ENCODE measurements at regions not wholly inside any gene's neighbourhood (a gene's known extent, or its start where the extent isn't known, plus 50 kb on each side); places are given as distances from the start of the nearest gene placed in this dataset.

GRCh38 chr1:38225745-38226144 lies 179.2 kb upstream of the POU3F1 start:
- Histone ChIP-seq H3K4me3 (no peak overlapping the region), H3K27ac (ENCODE audit: low read depth) (no peak overlapping the region), H3K4me2 (no peak overlapping the region), H3K27me3 (ENCODE audit: insufficient read depth) (peaks cover 16% of the 10 kb centered on the region), H3K36me3 (ENCODE audit: insufficient read depth) (no peaks in the 10 kb centered on the region), H4K20me1 (replicated peaks; ENCODE audit: insufficient read depth) (no peaks in the 10 kb centered on the region), H3K79me2 (replicated peaks; ENCODE audit: insufficient read depth) (no peaks in the 10 kb centered on the region), H2AFZ (0 out of 2 replicates have a peak overlapping the region, but pooled peaks have one; percentile 6), H3K9me2 (ENCODE audit: insufficient read depth) (no peaks in the 10 kb centered on the region), H3F3A (replicated peaks; ENCODE audit: low read depth) (no peaks in the 10 kb centered on the region; the same call in 1 of the 2 replicates), H3K4me1 (ENCODE audit: insufficient read depth) (peaks cover 26% of the 10 kb centered on the region)
- Mint-ChIP-seq H3K36me3 (ENCODE audit: low read depth) (peaks cover 25% of the 10 kb centered on the region), H3K4me3 (no peak overlapping the region), H3K27ac (no peak overlapping the region), H3K4me1 (peaks cover 22% of the 10 kb centered on the region), H3K27me3 (ENCODE audit: insufficient read depth, low read depth, poor library complexity) (peaks cover 11% of the 10 kb centered on the region), H3K9me3 (peaks cover 38% of the 10 kb centered on the region)
- no peak for DNase-seq (ENCODE audit: low spot score)
- ATAC-seq: no peak
- no peak for TF ChIP-seq CTCF (conservative IDR thresholded peaks at IDR 0.05; ENCODE audit: low read depth in 2 of 2)
- TF ChIP-seq NANOG (IDR thresholded peaks at IDR 0.05; ENCODE audit: borderline replicate concordance): no peak
- TF ChIP-seq STAT1 (IDR thresholded peaks at IDR 0.05; ENCODE audit: unreplicated experiment): no peak
- TF ChIP-seq ZNF462 (CRISPR knock-in tag; IDR thresholded peaks at IDR 0.05): no peak
- no peak for TF ChIP-seq ZNF114 (CRISPR knock-in tag; IDR thresholded peaks at IDR 0.05)

Data from GM23338 (cell line).